Endothelial cell (in vitro differentiated cells): ENCODE measurements at regions not wholly inside any gene's neighbourhood (a gene's known extent, or its start where the extent isn't known, plus 50 kb on each side); places are given as distances from the start of the nearest gene placed in this dataset.
A peak's percentile ranks its signal among the peaks of the same experiment; 100 is the strongest.

Source experiments
- DNase-seq: peaks from one replicate; pipeline ENCODE4 v3.0.0; 2021; ENCODE audit warnings: low spot score
- H3K27ac Mint-ChIP-seq: one replicate; pipeline ENCODE4 v1.8.0; 2021; ENCODE audit warnings: mixed read lengths, inconsistent platforms; ENCODE audit not compliant: unreplicated experiment
- H3K27me3 Mint-ChIP-seq: one replicate; pipeline ENCODE4 v1.8.0; 2021; ENCODE audit warnings: mild to moderate bottlenecking, moderate library complexity, mixed read lengths, inconsistent platforms; ENCODE audit not compliant: unreplicated experiment
- H3K36me3 Mint-ChIP-seq: one replicate; pipeline ENCODE4 v1.8.0; 2021; ENCODE audit warnings: mild to moderate bottlenecking, low read depth, mixed read lengths, inconsistent platforms; ENCODE audit not compliant: unreplicated experiment
- H3K4me1 Mint-ChIP-seq: one replicate; pipeline ENCODE4 v1.8.0; 2021; ENCODE audit warnings: mild to moderate bottlenecking, mixed read lengths, inconsistent platforms; ENCODE audit not compliant: unreplicated experiment
- H3K4me3 Mint-ChIP-seq: one replicate; pipeline ENCODE4 v1.8.0; 2021; ENCODE audit warnings: mild to moderate bottlenecking, mixed read lengths, inconsistent platforms; ENCODE audit not compliant: unreplicated experiment
- H3K9me3 Mint-ChIP-seq: one replicate; pipeline ENCODE4 v1.8.0; 2021; ENCODE audit warnings: mixed read lengths, inconsistent platforms; ENCODE audit not compliant: unreplicated experiment
- CTCF ChIP-seq: fragments of 200-600 bp; sonication (generic); IDR thresholded peaks from one replicate; pipeline ENCODE4 v1.5.0; 2021; ENCODE audit warnings: antibody characterized with exemption; ENCODE audit not compliant: unreplicated experiment

GRCh38 chr5:124580925-124581737 is 165.3 kb downstream of the ZNF608 start:
- Mint-ChIP-seq H3K36me3 (no peaks in the 10 kb centered on the region), H3K27me3 (no peaks in the 10 kb centered on the region), H3K4me1 (peaks cover 10% of the 10 kb centered on the region), H3K4me3 (no peak overlapping the region), H3K9me3 (no peaks in the 10 kb centered on the region), H3K27ac (no peak overlapping the region)
- DNase-seq = peak; percentile 12
- no peak for TF ChIP-seq CTCF

DNA sequence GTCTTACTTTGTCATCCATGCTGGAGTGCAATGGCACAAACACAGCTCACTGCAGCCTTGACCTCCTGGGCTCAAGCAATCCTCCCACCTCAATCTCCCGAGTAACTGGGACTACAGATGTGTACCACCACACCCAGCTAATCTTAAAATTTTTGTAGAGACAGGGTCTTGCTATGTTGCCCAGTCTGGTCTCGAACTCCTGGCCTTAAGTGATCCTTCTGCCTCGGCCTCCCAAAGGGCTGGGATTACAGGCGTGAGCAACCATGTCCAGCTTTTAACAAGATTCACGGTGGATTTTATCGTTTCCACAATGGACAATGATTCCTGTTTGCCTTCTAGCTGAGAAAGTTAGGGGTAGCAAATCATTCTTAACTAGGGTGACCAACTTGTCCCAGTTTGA is 165.9 kb downstream of the ZNF608 start:
- DNase-seq = no peak
- Mint-ChIP-seq H3K4me1 (peaks cover 10% of the 10 kb centered on the region), H3K9me3 (no peaks in the 10 kb centered on the region), H3K36me3 (no peaks in the 10 kb centered on the region), H3K4me3 (no peak overlapping the region), H3K27ac (no peak overlapping the region), H3K27me3 (no peaks in the 10 kb centered on the region)
- no peak for TF ChIP-seq CTCF

GRCh38 chr5:124576848-124577409 is 169.5 kb downstream of the ZNF608 start:
- no peaks in the 10 kb centered on the region for H3K27me3 Mint-ChIP-seq
- no peak for TF ChIP-seq CTCF
- no peak overlapping the region for H3K27ac Mint-ChIP-seq
- DNase-seq = no peak
- H3K36me3 Mint-ChIP-seq = no peaks in the 10 kb centered on the region
- peaks cover 18% of the 10 kb centered on the region for H3K4me1 Mint-ChIP-seq
- peaks cover 4% of the 10 kb centered on the region for H3K9me3 Mint-ChIP-seq
- H3K4me3 Mint-ChIP-seq = no peak overlapping the region

GRCh38 chr5:124575725-124576124 is 170.7 kb downstream of the ZNF608 start:
- no peak for TF ChIP-seq CTCF
- Mint-ChIP-seq H3K4me1 (peaks cover 8% of the 10 kb centered on the region), H3K4me3 (no peak overlapping the region), H3K27ac (no peak overlapping the region), H3K9me3 (peaks cover 4% of the 10 kb centered on the region), H3K27me3 (no peaks in the 10 kb centered on the region), H3K36me3 (no peaks in the 10 kb centered on the region)
- DNase-seq = no peak
